GM19043 (cell line): ENCODE measurements at regions not wholly inside any gene's neighbourhood (a gene's known extent, or its start where the extent isn't known, plus 50 kb on each side); places are given as distances from the start of the nearest gene placed in this dataset.
"Not testable (repeated sequence)": the region's sequence is repeated elsewhere in the genome, so short reads cannot be mapped to it uniquely, and the experiment has no call there.

ENCODE experiments used
- ATAC-seq: cut with Tn5 transposase; IDR thresholded peaks from one replicate; pipeline ENCODE4 v1.9.1; 2021; ENCODE audit warnings: low read depth; ENCODE audit not compliant: unreplicated experiment

DNA sequence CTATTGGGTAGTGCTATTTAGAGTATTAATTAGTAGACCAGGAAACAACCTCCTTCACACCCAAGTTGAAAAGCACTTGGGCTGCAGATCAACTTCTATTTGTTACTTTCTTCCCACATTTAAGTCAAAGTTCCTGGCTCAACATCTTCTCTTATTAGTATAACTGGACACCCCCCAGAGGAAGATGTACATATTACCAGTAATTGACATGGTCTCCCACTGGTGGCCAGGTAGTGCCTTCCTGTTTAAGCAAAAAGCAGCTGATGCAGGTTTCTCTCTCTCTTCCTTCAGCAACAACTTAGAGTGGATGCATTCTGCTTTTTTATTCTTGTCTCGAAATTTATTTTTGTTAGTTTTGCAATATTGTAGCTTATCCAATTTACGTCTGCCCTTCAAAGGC, 438.1 kb downstream of the GBA3 start:
- ATAC-seq = no peak

DNA sequence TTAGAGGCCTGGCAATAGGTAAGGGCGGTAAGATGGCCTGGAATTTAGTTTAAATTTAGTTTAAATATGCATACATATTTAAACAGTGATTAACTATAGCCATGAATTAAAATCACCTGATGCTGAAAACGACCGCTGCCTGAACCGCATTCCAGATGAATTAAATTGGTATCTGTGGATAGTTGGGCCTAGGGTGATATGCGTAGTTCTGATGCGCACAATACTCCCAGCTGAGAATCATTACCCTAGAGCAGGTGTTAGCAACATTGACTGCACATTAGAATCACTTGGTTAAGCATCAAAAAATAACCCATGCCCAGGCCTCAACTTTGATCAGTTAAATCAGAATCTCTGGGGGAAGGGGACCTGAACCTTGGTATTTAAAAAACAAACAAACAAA, 432.4 kb downstream of the GBA3 start:
- no peak for ATAC-seq

DNA sequence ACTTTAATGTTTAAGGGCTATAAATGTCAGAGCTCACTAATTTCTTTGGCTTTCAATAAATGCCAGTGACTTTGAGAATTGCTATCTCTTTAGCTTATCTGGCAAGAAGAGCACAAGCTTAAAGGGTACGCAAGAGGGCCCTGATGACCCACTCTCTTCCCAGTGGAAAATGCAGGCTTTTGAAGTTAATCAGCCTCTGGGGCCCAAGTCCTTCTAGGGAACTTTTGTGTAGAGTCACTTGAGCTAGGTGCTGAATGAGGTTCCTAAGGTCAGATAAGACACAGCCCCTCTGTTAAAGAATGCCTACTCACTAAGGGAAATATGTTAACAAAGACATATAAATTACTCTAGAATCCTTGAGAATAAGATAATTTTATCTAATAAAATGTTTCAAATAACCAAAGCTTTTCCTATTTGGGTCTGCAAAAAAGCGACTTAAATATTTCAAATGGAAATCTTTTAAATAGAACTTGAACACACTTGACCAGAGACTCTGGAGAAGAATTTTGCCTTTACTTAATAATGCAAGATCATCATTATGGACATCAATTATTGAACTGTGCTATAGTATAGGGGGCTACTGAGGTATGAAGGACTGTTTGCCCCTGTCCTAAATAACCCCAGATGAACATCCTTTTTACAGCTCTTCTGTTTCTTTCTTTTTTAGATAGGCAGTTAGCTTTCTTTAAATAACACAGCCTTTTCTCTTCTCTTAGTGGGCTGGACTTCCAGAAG, 430.1 kb downstream of the GBA3 start:
- no peak for ATAC-seq

DNA sequence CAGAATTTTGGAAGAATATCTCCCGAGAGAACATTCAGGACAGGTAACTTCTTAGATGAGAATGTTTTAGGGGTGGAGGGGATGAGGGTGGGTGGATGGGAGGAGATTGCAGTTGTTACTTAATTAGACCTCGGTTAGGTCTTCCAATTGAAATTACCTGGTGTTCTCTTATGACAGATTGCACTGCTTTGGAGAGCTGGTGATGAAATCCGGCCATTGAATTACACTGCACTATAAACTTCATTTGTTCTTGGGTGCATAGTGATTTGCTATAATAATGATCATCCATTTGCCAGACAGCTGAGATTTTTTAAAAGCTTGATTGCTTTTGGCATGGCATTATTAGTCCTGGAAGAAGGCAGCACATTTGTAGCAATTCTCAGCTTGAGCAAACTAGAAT, 427.6 kb downstream of the GBA3 start:
- no peak for ATAC-seq

DNA sequence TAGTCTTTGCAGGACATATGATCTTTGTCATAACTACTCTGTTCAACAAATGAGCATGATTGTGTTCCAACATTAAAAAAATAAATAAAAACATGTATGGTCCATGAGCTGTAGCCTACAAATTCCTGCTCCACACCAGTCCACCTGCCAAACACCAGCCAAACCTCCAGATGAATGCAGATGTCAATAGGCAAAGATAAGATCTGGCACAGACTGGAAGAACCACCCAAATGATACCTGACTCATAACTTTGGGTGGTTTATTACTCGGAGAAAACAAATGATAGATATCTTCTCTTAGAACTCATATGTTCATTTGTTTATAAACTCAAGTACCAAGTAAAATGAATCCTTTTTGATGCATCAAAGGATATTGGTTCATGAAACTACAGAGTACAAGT, 425.1 kb downstream of the GBA3 start:
- ATAC-seq = no peak

DNA sequence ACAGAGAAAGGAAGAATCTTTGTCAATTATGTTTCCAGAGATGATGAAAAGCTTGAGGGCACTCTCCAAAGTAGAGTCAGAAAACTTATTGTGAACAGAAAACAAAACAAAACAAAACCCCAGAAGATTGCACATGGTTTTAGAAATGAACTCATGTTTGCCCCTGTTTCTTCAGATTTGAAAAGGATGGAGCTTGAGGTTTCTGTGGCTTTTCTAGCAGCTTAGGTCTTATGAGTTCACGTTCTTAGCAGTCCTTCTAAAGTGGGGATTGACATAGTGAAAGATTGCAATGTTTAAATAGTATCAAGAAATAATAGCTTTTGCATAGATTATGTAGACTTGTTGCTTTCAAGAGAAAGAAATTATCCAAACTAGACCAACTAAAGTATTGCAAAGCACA, 421.8 kb downstream of the GBA3 start:
- ATAC-seq = no peak

DNA sequence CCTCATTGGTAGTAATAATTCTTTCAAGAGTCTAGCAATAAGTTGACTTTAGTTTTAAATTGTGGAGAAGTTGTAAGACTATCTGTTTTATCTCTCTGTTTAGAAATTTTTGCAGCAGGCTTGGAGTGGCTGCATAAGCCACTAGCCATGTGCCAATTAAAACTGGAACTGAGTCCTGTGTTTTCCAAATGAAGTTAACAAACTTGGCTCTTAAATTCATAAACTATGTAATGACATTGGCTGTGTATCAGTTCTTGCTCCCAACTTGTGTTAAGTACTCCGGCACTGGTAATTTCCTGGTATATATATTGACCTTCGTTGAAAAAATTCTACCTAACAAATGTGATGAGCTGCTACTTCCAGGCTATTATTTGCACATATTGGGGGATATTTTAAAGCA, 420.4 kb downstream of the GBA3 start:
- ATAC-seq = no peak

DNA sequence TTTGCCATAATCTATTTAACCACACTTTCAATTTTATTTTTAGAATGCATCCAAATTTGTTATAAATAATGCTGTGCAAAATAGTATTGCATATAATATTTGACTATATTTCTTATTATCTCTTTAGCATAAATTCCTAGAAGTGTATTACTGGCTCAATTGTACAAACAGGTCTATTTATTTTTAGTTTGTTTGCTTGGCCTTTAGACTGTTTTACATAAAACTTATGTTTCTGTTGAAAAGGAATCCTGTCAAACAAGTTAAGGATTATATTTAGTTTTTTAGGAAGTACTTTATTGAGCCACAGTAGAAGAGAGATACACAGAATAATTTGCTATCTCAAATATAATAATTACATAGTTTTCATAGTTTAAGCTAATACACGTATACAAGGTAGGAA, 413.8 kb downstream of the GBA3 start:
- ATAC-seq = no peak

DNA sequence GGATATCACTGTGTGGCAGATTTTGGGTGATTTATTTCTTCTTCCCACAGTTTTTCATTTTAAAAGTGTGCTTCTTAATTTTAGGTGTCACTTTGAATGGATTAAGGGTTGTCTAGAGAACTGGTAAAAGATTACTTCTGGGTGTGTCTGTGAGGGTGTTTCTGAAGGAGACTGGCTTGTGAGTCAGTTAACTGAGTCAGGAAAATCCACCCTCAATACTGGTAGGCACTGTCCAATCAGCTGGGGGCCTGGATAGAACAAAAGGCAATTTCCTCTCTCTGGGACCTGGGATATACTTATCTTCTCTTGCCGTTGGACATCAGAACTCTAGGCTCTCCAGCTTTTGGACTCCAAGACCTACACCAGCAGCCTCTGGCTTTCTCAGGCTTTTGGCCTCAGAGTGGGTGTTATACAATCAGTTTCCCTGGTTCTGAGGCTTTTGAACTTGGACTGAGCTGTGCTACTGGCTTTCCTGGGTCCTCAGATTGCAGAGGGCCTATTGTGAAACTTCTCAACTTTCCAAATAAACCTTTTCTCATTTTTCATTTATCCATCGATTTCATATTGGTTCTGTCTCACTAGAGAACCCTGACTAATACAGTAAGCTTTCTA, 413.1 kb downstream of the GBA3 start:
- ATAC-seq = no peak

DNA sequence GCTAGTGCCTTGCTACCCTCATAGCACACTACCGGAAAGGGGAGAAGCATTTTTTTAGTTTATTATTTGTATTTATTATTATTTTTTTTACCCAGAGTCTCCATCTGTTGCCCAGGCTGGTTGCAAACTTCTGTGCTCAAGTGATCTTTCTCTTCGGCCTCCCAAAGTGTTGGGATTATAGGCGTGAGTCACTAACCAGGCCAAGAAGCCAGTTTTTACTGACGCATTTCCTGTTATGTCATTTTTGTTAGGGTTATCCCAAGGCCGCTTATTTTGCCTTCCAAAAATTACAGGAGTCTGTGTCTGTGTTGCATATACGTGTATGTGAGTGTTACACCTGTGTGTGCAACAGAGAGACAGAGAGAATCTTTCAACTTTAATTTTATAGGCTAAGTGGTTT, 404.5 kb downstream of the GBA3 start:
- no peak for ATAC-seq

DNA sequence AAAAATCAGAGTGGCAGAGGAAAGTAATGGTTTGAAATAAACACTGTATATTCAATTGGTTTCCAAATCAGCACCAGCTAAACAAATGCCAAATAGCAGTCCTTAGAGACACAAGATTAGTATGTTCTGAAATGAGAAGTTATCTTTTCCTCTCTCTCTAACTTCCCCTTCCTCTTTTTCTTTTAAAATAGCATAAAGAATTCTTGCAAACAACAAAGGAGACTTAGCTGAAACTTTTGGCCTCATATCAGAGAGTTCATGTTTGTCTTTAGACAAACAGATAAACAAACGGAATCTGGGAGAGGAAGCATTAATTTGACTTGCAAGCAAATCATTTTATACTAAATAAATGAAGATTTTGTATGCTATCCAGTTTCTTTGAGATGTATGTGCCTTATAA, 399.0 kb downstream of the GBA3 start:
- ATAC-seq = no peak

DNA sequence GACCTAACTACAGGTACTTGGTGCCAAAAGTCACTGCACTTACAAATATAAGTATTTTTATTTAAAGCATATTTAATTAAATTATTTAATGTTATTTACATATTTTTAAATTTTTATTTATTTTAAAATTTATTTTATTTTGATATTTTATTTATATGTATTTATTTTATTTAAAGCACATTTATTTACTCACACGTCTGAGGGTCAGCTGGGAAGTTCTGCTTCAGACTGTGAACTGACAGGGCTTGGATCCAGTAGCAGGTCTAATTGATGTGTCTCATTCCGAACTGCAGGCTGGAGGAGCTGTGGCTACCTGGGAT, 392.5 kb downstream of the GBA3 start:
- no peak for ATAC-seq

DNA sequence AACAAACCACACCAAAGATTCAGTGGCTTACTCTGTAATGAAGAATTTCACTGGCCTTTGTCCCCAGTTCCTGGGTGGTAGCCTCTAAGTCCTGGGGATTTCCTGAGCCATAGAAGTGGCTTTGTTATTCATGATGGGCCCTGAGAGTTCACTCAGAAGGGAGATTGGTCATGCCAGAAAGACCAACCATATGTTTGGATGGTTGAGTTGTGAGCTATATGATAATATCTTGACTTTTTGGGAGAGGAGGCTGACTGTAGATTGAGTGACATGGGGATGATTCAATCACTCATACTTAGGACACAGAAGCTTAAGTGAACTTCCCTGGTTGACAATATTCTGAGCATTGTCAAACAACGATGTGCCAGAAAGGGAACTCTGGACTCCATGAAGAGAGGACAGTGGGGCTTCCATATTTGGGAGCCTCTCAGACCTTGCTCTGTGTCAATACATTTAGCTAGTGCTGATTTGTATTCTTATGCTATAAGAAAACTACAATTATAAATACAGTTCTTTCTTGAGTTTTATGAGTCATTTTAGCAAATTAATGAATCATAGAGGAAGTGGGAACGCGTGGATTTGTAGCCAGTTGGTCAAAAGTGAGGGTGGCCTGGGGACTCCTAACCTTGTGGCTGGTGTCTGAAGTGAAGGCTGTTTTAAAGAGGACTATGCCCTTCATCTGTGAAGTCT, 392.0 kb downstream of the GBA3 start:
- ATAC-seq = no peak

DNA sequence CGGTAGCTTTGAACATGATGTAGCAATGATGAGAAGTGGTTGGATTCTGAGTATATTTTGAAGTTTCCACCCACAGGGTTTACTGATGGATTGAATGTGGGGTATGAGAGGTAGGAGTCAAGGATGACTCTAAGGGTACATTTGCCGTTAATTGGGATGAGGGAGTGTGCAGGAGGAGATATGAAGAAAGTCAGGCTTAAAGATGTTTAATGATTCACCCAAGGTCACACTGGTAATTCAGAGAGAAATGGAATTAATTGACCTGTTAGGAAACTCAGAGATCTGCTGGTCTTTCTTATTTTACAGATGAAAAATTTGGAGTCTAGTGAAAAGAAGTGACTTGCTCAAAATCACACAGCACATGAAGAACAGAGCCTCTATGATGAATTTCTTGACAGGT, 390.7 kb downstream of the GBA3 start:
- no peak for ATAC-seq

DNA sequence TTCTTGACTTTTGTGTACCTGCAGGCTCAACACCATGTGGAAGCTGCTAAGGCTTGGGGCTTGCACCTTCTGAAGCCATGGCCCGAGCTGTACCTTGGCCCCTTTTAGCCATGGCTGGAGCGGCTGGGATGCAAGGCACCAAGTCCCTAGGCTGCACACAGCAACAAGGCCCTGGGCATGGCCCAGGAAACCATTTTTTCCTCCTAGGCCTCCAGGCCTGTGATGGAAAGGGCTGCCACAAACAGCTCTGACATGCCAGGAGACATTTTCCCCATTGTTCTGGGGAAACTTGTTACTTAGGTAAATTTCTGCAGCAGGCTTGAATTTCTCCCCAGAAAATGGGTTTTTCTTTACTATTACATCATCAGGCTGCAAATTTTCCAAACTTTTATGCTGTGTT, 387.4 kb downstream of the GBA3 start:
- not testable (repeated sequence) for ATAC-seq

DNA sequence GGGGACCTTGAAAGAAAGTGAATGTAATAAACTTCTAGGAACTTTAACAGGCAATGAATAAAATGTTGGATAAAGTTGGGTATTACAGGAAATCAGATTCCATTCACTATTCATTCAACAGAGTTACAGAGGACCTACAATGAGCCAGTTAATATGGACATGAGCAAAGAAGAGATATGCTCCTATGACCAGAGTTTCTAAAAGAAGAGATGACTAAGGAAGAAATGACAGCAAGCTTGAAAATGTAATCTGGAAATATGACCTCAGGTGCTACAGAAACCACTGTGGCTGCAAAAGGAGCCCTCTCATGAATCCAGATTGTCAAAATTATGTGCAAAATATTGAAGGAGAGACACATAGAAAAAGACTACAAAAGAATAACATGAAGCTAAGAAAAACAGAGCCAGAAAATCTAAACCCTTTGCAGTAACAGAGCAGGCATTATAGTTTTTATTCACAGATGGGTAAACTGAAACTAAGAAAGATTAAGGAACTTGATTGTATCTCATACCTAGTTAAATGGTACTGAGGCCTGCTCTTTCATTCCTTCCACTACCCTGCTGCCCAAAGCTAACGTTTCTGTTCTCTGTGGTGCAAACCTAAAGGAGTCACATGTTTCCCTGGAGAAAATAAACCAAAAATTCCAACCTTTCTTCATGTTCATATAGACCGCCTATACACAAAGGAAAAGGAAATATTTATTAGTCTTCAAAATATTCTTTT, 378.3 kb downstream of the GBA3 start:
- ATAC-seq = no peak

DNA sequence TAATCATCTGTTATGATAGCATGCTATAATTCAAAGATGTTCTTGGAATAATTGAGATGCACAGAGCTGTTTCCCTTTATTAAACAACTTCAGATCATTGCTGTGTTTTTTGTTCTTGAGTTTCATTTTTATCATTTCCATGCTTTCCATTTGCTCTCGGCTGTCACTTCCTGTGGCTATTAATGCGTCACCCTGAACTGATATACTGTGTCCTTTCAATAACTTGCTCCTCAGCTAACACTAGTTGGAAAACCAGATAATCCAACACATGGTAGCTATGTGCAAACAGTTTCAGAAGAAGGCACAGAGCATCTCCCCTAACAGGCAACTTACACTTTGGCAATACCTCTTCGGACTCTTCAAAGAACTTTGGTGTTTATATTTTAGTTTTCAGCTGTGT, 376.0 kb downstream of the GBA3 start:
- no peak for ATAC-seq

DNA sequence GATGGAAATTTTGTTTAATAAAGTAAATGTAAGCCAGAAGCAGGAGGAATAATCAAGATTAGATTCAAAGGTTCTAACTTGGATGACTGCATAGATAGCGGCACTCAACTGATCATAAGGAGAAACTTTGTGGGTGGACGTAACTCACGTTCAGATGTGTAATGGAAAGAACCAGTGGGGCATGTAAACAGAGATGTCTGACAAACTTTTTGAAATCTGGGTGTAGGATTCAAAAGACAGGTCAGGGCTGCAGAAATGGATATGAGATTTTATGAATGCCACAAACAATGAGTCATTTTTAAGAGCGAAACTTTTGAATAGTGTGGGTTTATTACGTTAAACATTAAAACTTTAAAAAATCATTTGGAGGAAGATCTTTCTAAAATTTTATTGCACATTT, 375.6 kb downstream of the GBA3 start:
- ATAC-seq = no peak

DNA sequence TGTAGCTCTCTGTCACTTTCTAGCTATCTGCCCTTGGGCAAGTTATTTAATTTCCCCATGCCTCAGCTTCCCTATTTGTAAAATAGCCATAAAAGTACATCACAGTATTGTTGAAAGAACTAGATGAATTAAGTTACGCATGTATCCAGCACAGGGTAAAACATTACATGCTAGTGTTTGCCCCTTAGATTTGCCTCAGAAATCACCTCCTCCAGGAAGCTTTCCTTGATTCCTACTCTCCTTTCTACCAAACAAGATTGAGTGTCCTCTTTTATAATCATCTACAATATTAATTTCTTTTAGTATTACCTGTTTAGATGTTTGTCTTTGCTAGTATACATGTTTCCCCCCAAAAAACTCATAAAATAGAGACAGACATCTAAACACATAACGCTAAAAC, 369.5 kb downstream of the GBA3 start:
- ATAC-seq = no peak

DNA sequence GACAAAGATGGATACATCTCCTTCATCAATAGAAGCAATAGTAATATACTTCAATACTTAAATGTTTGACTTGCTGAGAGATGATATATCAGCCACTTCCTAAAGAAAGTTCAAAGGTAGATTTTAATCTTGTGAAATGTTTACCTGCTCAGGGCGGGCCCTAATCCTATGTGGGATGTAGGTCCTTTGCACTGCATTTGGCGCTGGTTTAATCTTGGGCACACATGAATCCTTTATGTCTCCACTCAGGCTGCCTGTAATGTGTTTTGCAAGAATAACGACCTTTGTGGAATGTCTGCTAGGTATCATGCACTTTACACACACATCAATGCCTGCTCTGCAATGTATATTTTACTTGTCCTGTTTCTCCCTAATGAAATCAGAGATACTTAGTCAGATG, 368.7 kb downstream of the GBA3 start:
- no peak for ATAC-seq

DNA sequence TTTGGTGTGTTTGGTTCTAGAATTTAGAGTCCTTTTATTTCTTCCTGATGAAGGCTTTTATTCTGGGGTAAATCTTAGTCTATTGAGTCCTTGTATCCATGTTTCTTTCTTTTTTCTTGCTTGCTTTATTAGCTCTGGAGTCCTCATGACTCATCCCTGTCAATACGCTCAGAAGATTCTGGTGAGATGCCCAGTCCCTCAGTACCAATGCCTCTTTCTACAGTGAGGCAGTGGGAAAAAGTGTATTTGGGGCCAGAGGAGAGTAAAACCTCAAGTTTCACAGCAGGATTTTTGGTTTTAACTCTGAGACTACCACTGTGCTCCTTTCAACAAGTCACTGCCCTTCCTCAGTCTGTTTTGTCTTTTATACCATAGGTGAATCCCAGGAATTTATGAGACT, 368.0 kb downstream of the GBA3 start:
- ATAC-seq = no peak
